GM23338 (cell line): ENCODE measurements at regions not wholly inside any gene's neighbourhood (a gene's known extent, or its start where the extent isn't known, plus 50 kb on each side); places are given as distances from the start of the nearest gene placed in this dataset.

ENCODE experiments used
- ATAC-seq: fragments of 200-7000 bp; cut with Tn5 transposase; 3 replicates; pipeline ENCODE4 v1.9.1; 2020
- DNase-seq: peaks from one replicate; pipeline ENCODE4 v3.0.0-alpha.2; 2015; ENCODE audit warnings: low spot score
- H2AFZ ChIP-seq: fragments of 200-600 bp; sonication (generic); 2 replicates; pipeline ENCODE4 v1.8.0; 2016; ENCODE audit warnings: antibody characterized with exemption, mild to moderate bottlenecking, moderate library complexity
- H3F3A ChIP-seq: fragments of 200-600 bp; sonication (generic); replicated peaks from 2 replicates; pipeline ENCODE4 v1.8.0; 2017; ENCODE audit warnings: antibody characterized with exemption, mixed run types, low read depth
- H3K27ac ChIP-seq: fragments of 200-600 bp; sonication (generic); 2 replicates; pipeline ENCODE4 v1.6.1; 2016; ENCODE audit warnings: low read depth
- H3K27me3 ChIP-seq: fragments of 200-600 bp; sonication (generic); 2 replicates; pipeline ENCODE4 v1.8.0; 2016; ENCODE audit warnings: mild to moderate bottlenecking, mixed run types, moderate library complexity; ENCODE audit not compliant: insufficient read depth
- H3K36me3 ChIP-seq: fragments of 200-600 bp; sonication (generic); 2 replicates; pipeline ENCODE4 v1.8.0; 2016; ENCODE audit warnings: mild to moderate bottlenecking; ENCODE audit not compliant: insufficient read depth
- H3K4me1 ChIP-seq: fragments of 200-600 bp; sonication (generic); 2 replicates; pipeline ENCODE4 v1.8.0; 2016; ENCODE audit warnings: mild to moderate bottlenecking, moderate library complexity; ENCODE audit not compliant: insufficient read depth
- H3K4me2 ChIP-seq: fragments of 200-600 bp; sonication (generic); 2 replicates; pipeline ENCODE4 v1.7.1; 2017; ENCODE audit warnings: mixed run types
- H3K4me3 ChIP-seq: fragments of 200-600 bp; sonication (generic); 2 replicates; pipeline ENCODE4 v1.6.1; 2016; ENCODE audit warnings: mixed run types
- H3K79me2 ChIP-seq: fragments of 200-600 bp; sonication (generic); replicated peaks from 2 replicates; pipeline ENCODE4 v1.8.0; 2017; ENCODE audit warnings: mild to moderate bottlenecking; ENCODE audit not compliant: insufficient read depth
- H3K9me2 ChIP-seq: fragments of 200-600 bp; sonication (generic); 2 replicates; pipeline ENCODE4 v1.8.0; 2017; ENCODE audit not compliant: insufficient read depth
- H4K20me1 ChIP-seq: fragments of 200-600 bp; sonication (generic); replicated peaks from 2 replicates; pipeline ENCODE4 v1.8.0; 2017; ENCODE audit warnings: mild to moderate bottlenecking; ENCODE audit not compliant: insufficient read depth
- H3K27ac Mint-ChIP-seq: 2 replicates; pipeline ENCODE4 v1.8.0; 2020; ENCODE audit warnings: inconsistent platforms, mild to moderate bottlenecking, moderate library complexity, mixed read lengths
- H3K27me3 Mint-ChIP-seq: 3 replicates; pipeline ENCODE4 v1.8.0; 2022; ENCODE audit warnings: low read depth, mild to moderate bottlenecking, moderate library complexity, mixed read lengths, inconsistent platforms; ENCODE audit not compliant: insufficient read depth, poor library complexity
- H3K36me3 Mint-ChIP-seq: 3 replicates; pipeline ENCODE4 v1.8.0; 2021; ENCODE audit warnings: low read depth, mild to moderate bottlenecking, inconsistent platforms, moderate library complexity, mixed read lengths
- H3K4me1 Mint-ChIP-seq: 3 replicates; pipeline ENCODE4 v1.8.0; 2020; ENCODE audit warnings: mild to moderate bottlenecking, inconsistent platforms, mixed read lengths
- H3K4me3 Mint-ChIP-seq: 3 replicates; pipeline ENCODE4 v1.8.0; 2021; ENCODE audit warnings: moderate library complexity, mild to moderate bottlenecking, inconsistent platforms, mixed read lengths
- H3K9me3 Mint-ChIP-seq: 3 replicates; pipeline ENCODE4 v1.8.0; 2020; ENCODE audit warnings: moderate library complexity, mild to moderate bottlenecking, inconsistent platforms, mixed read lengths
- CREB1 ChIP-seq: fragments of 250-450 bp; sonication (Bioruptor Pico); IDR thresholded peaks from 2 replicates; pipeline ENCODE4 v1.5.0; 2020; ENCODE audit warnings: low read depth, mild to moderate bottlenecking, moderate library complexity
- CTCF ChIP-seq, 2 experiments: fragments of 200-600 bp in 1 of 2; sonication (generic) in 1 of 2; conservative IDR thresholded peaks; 2 replicates each; pipeline versions ENCODE4 v1.5.1 to v1.6.1; 2016 to 2017; ENCODE audit warnings: antibody characterized with exemption in 2 of 2, low read depth in 2 of 2, mild to moderate bottlenecking in 2 of 2, moderate library complexity in 1 of 2
- ETS1 ChIP-seq: IDR thresholded peaks from 2 replicates; pipeline ENCODE4 v1.6.1; 2016; ENCODE audit warnings: antibody characterized with exemption
- EZH2 ChIP-seq: fragments of 200-600 bp; sonication (generic); IDR thresholded peaks from one replicate; pipeline ENCODE4 v1.8.0; 2017; ENCODE audit warnings: antibody characterized with exemption, mild to moderate bottlenecking, low read depth; ENCODE audit not compliant: unreplicated experiment
- EZH2phosphoT487 ChIP-seq: fragments of 200-600 bp; sonication (generic); IDR thresholded peaks from one replicate; pipeline ENCODE4 v1.8.1; 2018; ENCODE audit warnings: antibody characterized with exemption; ENCODE audit not compliant: unreplicated experiment
- JUNB ChIP-seq: IDR thresholded peaks from one replicate; pipeline ENCODE4 v1.6.1; 2016; ENCODE audit warnings: antibody characterized with exemption; ENCODE audit not compliant: unreplicated experiment
- NANOG ChIP-seq: IDR thresholded peaks from 2 replicates; pipeline ENCODE4 v1.6.1; 2016; ENCODE audit warnings: antibody characterized with exemption, borderline replicate concordance
- POLR2AphosphoS5 ChIP-seq: IDR thresholded peaks from 2 replicates; pipeline ENCODE4 v1.6.1; 2016; ENCODE audit warnings: antibody characterized with exemption, low read depth
- STAT1 ChIP-seq: IDR thresholded peaks from one replicate; pipeline ENCODE4 v1.6.1; 2016; ENCODE audit warnings: antibody characterized with exemption; ENCODE audit not compliant: unreplicated experiment
- ZNF114 ChIP-seq: fragments of 250-450 bp; sonication (Bioruptor Pico); IDR thresholded peaks from 2 replicates; pipeline ENCODE4 v1.5.0; 2020; ENCODE audit warnings: mild to moderate bottlenecking, moderate library complexity
- ZNF331 ChIP-seq: fragments of 250-450 bp; sonication (Bioruptor Pico); IDR thresholded peaks from 2 replicates; pipeline ENCODE4 v1.5.0; 2020; ENCODE audit warnings: low read depth, mild to moderate bottlenecking, moderate library complexity
- TF ChIP-seq, protein P1 (sequence below): fragments of 250-450 bp; sonication (Bioruptor Pico); IDR thresholded peaks from 2 replicates; pipeline ENCODE4 v1.5.0; 2020; ENCODE audit warnings: mild to moderate bottlenecking, moderate library complexity
- TF ChIP-seq, protein P2 (sequence below): IDR thresholded peaks from one replicate; pipeline ENCODE4 v1.6.1; 2018; ENCODE audit warnings: antibody characterized with exemption; ENCODE audit not compliant: unreplicated experiment

DNA sequence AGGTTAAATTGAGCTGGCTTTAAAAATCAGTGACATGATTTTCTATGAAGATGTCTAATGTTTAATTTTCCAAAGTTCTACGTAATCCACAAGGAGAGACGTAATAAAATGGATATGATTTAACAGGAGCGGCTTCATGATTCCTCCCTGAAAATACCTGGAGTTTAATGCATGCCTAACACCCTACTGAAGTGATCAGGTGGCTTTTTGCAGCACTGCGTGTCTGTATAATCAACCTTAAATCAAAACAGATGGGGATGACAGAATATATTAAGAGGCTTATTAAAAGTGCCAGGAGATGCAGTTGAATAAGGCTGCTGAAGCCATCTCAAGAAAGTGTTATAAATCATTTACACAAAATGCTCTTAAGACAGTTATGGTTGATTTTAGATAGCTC is 112.4 kb upstream of the TLR3 start:
- H3K9me3 Mint-ChIP-seq, result peaks cover 6% of the 10 kb centered on the region; the same call in 2 of the 3 replicates
- Histone ChIP-seq H4K20me1 (no peaks in the 10 kb centered on the region), H3K27ac (no peak overlapping the region), H3K9me2 (no peaks in the 10 kb centered on the region; the same call in 1 of the 2 replicates), H2AFZ (peak overlapping the region; percentile 29; the same call in 1 of the 2 replicates), H3K36me3 (peaks cover 4% of the 10 kb centered on the region; the same call in 1 of the 2 replicates), H3K4me3 (no peak overlapping the region), H3K79me2 (no peaks in the 10 kb centered on the region), H3F3A (no peaks in the 10 kb centered on the region), H3K4me1 (peaks cover 18% of the 10 kb centered on the region), H3K27me3 (no peaks in the 10 kb centered on the region), H3K4me2 (no peak overlapping the region)
- no peak overlapping the region for H3K27ac Mint-ChIP-seq
- H3K36me3 Mint-ChIP-seq, result peaks cover 9% of the 10 kb centered on the region; the same call in 1 of the 3 replicates
- TF ChIP-seq ZNF331, result no peak
- TF ChIP-seq ZNF114 (CRISPR knock-in tag), result no peak
- TF ChIP-seq ETS1, result no peak
- no peak for TF ChIP-seq JUNB
- TF ChIP-seq NANOG, result no peak
- TF ChIP-seq POLR2AphosphoS5, result no peak
- TF ChIP-seq, protein P1, sequence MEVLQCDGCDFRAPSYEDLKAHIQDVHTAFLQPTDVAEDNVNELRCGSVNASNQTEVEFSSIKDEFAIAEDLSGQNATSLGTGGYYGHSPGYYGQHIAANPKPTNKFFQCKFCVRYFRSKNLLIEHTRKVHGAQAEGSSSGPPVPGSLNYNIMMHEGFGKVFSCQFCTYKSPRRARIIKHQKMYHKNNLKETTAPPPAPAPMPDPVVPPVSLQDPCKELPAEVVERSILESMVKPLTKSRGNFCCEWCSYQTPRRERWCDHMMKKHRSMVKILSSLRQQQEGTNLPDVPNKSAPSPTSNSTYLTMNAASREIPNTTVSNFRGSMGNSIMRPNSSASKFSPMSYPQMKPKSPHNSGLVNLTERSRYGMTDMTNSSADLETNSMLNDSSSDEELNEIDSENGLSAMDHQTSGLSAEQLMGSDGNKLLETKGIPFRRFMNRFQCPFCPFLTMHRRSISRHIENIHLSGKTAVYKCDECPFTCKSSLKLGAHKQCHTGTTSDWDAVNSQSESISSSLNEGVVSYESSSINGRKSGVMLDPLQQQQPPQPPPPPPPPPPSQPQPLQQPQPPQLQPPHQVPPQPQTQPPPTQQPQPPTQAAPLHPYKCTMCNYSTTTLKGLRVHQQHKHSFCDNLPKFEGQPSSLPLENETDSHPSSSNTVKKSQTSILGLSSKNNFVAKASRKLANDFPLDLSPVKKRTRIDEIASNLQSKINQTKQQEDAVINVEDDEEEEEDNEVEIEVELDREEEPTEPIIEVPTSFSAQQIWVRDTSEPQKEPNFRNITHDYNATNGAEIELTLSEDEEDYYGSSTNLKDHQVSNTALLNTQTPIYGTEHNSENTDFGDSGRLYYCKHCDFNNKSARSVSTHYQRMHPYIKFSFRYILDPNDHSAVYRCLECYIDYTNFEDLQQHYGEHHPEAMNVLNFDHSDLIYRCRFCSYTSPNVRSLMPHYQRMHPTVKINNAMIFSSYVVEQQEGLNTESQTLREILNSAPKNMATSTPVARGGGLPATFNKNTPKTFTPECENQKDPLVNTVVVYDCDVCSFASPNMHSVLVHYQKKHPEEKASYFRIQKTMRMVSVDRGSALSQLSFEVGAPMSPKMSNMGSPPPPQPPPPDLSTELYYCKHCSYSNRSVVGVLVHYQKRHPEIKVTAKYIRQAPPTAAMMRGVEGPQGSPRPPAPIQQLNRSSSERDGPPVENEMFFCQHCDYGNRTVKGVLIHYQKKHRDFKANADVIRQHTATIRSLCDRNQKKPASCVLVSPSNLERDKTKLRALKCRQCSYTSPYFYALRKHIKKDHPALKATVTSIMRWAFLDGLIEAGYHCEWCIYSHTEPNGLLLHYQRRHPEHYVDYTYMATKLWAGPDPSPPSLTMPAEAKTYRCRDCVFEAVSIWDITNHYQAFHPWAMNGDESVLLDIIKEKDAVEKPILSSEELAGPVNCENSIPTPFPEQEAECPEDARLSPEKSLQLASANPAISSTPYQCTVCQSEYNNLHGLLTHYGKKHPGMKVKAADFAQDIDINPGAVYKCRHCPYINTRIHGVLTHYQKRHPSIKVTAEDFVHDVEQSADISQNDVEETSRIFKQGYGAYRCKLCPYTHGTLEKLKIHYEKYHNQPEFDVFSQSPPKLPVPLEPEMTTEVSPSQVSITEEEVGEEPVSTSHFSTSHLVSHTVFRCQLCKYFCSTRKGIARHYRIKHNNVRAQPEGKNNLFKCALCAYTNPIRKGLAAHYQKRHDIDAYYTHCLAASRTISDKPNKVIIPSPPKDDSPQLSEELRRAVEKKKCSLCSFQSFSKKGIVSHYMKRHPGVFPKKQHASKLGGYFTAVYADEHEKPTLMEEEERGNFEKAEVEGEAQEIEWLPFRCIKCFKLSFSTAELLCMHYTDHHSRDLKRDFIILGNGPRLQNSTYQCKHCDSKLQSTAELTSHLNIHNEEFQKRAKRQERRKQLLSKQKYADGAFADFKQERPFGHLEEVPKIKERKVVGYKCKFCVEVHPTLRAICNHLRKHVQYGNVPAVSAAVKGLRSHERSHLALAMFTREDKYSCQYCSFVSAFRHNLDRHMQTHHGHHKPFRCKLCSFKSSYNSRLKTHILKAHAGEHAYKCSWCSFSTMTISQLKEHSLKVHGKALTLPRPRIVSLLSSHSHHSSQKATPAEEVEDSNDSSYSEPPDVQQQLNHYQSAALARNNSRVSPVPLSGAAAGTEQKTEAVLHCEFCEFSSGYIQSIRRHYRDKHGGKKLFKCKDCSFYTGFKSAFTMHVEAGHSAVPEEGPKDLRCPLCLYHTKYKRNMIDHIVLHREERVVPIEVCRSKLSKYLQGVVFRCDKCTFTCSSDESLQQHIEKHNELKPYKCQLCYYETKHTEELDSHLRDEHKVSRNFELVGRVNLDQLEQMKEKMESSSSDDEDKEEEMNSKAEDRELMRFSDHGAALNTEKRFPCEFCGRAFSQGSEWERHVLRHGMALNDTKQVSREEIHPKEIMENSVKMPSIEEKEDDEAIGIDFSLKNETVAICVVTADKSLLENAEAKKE, result no peak
- no peak for TF ChIP-seq EZH2
- TF ChIP-seq CREB1, result no peak
- TF ChIP-seq EZH2phosphoT487, result no peak
- TF ChIP-seq, protein P2, sequence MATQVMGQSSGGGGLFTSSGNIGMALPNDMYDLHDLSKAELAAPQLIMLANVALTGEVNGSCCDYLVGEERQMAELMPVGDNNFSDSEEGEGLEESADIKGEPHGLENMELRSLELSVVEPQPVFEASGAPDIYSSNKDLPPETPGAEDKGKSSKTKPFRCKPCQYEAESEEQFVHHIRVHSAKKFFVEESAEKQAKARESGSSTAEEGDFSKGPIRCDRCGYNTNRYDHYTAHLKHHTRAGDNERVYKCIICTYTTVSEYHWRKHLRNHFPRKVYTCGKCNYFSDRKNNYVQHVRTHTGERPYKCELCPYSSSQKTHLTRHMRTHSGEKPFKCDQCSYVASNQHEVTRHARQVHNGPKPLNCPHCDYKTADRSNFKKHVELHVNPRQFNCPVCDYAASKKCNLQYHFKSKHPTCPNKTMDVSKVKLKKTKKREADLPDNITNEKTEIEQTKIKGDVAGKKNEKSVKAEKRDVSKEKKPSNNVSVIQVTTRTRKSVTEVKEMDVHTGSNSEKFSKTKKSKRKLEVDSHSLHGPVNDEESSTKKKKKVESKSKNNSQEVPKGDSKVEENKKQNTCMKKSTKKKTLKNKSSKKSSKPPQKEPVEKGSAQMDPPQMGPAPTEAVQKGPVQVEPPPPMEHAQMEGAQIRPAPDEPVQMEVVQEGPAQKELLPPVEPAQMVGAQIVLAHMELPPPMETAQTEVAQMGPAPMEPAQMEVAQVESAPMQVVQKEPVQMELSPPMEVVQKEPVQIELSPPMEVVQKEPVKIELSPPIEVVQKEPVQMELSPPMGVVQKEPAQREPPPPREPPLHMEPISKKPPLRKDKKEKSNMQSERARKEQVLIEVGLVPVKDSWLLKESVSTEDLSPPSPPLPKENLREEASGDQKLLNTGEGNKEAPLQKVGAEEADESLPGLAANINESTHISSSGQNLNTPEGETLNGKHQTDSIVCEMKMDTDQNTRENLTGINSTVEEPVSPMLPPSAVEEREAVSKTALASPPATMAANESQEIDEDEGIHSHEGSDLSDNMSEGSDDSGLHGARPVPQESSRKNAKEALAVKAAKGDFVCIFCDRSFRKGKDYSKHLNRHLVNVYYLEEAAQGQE, result no peak
- no peak for TF ChIP-seq CTCF (conservative IDR thresholded peaks at IDR 0.05; ENCODE audit: low read depth in 2 of 2)
- TF ChIP-seq STAT1, result no peak
- DNase-seq (no peak), ATAC-seq (no peak)
- H3K4me3 Mint-ChIP-seq, result no peak overlapping the region
- H3K4me1 Mint-ChIP-seq, result peaks cover 28% of the 10 kb centered on the region
- no peaks in the 10 kb centered on the region for H3K27me3 Mint-ChIP-seq
